Stomach (tissue), 8 donors: ENCODE measurements at regions not wholly inside any gene's neighbourhood (a gene's known extent, or its start where the extent isn't known, plus 50 kb on each side); places are given as distances from the start of the nearest gene placed in this dataset.

Experiments used
- DNase-seq, 2 donors: peaks; one replicate each; pipeline versions ENCODE4 v3.0.0 to v3.0.0-alpha.2; 2013 to 2019
- H3K27ac ChIP-seq, 5 donors: fragments of 200-600 bp in 4 of 5; sonication (generic) in 4 of 5; one replicate each; pipeline ENCODE4 v1.5.1; 2013 to 2019; ENCODE audit warnings: mild to moderate bottlenecking in 1 of 5, moderate library complexity in 1 of 5
- H3K27me3 ChIP-seq, 3 donors: fragments of 200-600 bp; sonication (generic); one replicate each; pipeline ENCODE4 v1.5.1; 2017 to 2019; ENCODE audit warnings: mixed run types in 1 of 3
- H3K36me3 ChIP-seq, 4 donors: fragments of 200-600 bp; sonication (generic); 1 replicate in 3 of 4; 2 replicates in 1 of 4; pipeline ENCODE4 v1.5.1; 2016 to 2019
- H3K4me1 ChIP-seq, 4 donors: fragments of 200-600 bp; sonication (generic); one replicate each; pipeline ENCODE4 v1.5.1; 2016 to 2019
- H3K4me3 ChIP-seq, 4 donors: fragments of 200-600 bp; sonication (generic) in 3 of 4; one replicate each; pipeline ENCODE4 v1.5.1; 2016 to 2019; ENCODE audit warnings: mild to moderate bottlenecking in 1 of 4
- H3K9me3 ChIP-seq, 4 donors: fragments of 200-600 bp; sonication (generic); one replicate each; pipeline ENCODE4 v1.5.1; 2016 to 2019
- EP300 ChIP-seq: sonication (generic); formaldehyde crosslinking; IDR thresholded peaks from one replicate; pipeline ENCODE4 v1.6.1; 2017; ENCODE audit warnings: antibody characterized with exemption
- POLR2A ChIP-seq, 4 donors: fragments of 450-650 bp; IDR thresholded peaks; one replicate each; pipeline ENCODE4 v1.6.1; 2016; ENCODE audit warnings: antibody characterized with exemption in 4 of 4, control low read depth in 2 of 4, mild to moderate bottlenecking in 1 of 4, moderate library complexity in 1 of 4
- POLR2AphosphoS5 ChIP-seq, 3 donors: sonication (generic); formaldehyde crosslinking; IDR thresholded peaks; one replicate each; pipeline ENCODE4 v1.6.1; 2016; ENCODE audit warnings: antibody characterized with exemption in 3 of 3
- WGBS, 5 donors: extraction: QIAGEN DNeasy Blood & Tissue Kit in 3 of 5; methylation state at CpG; one replicate each; pipeline versions ENCODE4 v1.1.5 to v1.1.7; 2013 to 2018; 5-methylcytosine and 5-hydroxymethylcytosine counted together
- intact Hi-C: fragments of 100-400 bp; cut with DNase I; formaldehyde crosslinking; loops from one replicate; pipeline ENCODE4 v1.15.1; 2023; ENCODE audit warnings: low total_unique reads
- TF ChIP-seq, protein P1 (sequence below), 7 experiments: fragments of 450-650 bp in 4 of 7; fragments of 200-600 bp in 3 of 7; sonication (generic) in 3 of 7; IDR thresholded peaks; one replicate each; pipeline ENCODE4 v1.5.1; 2016 to 2019; ENCODE audit warnings: antibody characterized with exemption in 7 of 7, control low read depth in 2 of 7, mild to moderate bottlenecking in 1 of 7
- donor health status: healthy with polysubstance abuse.
- donor health status: Bipolar disorder and iron deficiency.
- donor health status: healthy.

DNA sequence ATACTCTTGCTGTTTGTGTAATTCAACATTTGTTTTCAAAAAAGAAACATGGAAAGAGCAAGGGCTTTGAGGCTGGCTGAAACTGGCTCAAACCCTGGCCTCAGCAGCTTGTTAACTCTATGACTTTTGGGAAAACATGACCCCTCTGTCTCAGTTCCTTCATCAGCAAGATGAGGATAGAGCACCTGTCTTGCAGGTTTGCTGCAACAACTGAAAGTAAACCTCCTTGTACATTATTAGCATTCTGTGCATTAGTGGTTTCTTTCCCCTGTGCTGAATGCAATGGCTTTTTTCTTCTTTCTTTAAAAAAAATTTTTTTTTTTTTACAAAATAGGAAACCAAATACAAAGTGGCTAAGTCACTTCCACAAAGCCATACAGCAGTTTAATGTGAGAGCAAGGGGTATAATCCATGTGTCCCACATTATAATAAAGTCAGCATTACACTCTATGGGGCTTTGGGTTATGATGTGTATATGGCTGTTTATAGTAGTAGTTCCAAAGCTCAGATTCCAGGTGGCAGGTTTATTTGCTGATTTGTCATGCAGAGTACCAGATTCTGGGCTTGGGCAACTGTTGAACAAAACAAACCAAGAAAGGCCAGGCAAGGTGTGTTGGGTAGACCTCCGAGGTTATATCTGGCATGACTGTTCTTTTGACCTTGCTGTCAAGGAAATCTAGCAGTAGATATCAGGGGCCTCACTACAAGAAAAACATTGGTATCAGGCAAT lies 194.5 kb upstream of the CNOT2 start:
- H3K9me3 ChIP-seq, result no peaks in the 10 kb centered on the region
- H3K36me3 ChIP-seq, result no peaks in the 10 kb centered on the region
- H3K27me3 ChIP-seq, result no peaks in the 10 kb centered on the region
- WGBS, 5 donors, result 39 to 67% (median 43%) methylated on average over 1 of the region's 1 CpG
- H3K4me3 ChIP-seq, result no peak overlapping the region
- intact Hi-C loops, result no loop called here
- H3K4me1 ChIP-seq, result peaks cover 0 to 2% (median under 1%) of the 10 kb centered on the region in 4 donors
- no peak overlapping the region for H3K27ac ChIP-seq
- peak in 1 of 2 donors; percentile 36 for DNase-seq
- TF ChIP-seq POLR2AphosphoS5 (IDR thresholded peaks at IDR 0.05) (no peak), EP300 (no peak), POLR2A (IDR thresholded peaks at IDR 0.05) (no peak)
- TF ChIP-seq, protein P1, sequence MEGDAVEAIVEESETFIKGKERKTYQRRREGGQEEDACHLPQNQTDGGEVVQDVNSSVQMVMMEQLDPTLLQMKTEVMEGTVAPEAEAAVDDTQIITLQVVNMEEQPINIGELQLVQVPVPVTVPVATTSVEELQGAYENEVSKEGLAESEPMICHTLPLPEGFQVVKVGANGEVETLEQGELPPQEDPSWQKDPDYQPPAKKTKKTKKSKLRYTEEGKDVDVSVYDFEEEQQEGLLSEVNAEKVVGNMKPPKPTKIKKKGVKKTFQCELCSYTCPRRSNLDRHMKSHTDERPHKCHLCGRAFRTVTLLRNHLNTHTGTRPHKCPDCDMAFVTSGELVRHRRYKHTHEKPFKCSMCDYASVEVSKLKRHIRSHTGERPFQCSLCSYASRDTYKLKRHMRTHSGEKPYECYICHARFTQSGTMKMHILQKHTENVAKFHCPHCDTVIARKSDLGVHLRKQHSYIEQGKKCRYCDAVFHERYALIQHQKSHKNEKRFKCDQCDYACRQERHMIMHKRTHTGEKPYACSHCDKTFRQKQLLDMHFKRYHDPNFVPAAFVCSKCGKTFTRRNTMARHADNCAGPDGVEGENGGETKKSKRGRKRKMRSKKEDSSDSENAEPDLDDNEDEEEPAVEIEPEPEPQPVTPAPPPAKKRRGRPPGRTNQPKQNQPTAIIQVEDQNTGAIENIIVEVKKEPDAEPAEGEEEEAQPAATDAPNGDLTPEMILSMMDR (IDR thresholded peaks at IDR 0.05), result no peak

DNA sequence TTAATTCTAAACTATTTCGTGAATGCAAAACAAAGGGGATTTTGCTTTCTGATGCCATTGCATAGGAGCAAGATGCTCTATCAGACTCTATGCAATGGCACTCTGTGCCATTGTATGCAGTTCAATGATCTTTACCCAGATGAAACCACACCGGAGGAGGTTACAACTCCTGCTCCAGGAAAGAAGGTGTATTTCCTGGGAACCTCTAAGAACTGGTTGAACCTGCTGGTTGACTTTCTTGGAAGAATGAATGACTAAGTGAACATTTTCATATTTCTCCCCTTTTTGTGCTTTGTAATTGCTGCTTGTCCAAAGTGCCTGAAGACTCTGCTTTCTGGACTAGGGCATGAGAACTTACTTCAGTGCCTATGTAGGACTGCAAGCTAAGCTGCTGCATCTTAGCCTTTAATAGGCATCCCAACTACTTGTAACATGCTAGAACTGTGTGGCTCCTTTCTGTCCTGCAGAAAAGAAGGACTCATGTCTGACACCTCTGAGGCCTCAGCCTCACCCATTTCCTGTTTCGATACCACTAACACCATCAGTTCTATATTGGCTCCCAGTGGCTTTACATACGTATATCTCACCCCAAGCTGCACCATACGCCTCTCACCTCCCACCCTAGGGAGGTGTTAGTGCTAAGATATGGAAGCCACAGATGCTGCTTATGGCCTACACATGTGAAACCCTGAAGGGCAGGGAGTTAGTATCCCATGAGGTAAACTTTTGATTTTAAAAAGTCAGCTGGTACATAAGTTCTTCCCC lies 193.5 kb upstream of the CNOT2 start:
- peak in 1 of 2 donors; percentile 83 for DNase-seq
- Histone ChIP-seq H3K4me1 (no peaks in the 10 kb centered on the region), H3K4me3 (no peak overlapping the region), H3K27me3 (no peaks in the 10 kb centered on the region), H3K9me3 (no peaks in the 10 kb centered on the region), H3K36me3 (no peaks in the 10 kb centered on the region), H3K27ac (peak overlapping the region in 2 of 5 donors; percentile 14 to 43)
- TF ChIP-seq, protein P1 (IDR thresholded peaks at IDR 0.05), result no peak
- TF ChIP-seq POLR2A (IDR thresholded peaks at IDR 0.05) (no peak), POLR2AphosphoS5 (IDR thresholded peaks at IDR 0.05) (peak in 2 of 3 donors; percentile 22 to 29), EP300 (no peak)
- intact Hi-C loops, result no loop called here
- 54 to 78% (median 59%) methylated on average over 5 of the region's 5 CpGs for WGBS, 5 donors

DNA sequence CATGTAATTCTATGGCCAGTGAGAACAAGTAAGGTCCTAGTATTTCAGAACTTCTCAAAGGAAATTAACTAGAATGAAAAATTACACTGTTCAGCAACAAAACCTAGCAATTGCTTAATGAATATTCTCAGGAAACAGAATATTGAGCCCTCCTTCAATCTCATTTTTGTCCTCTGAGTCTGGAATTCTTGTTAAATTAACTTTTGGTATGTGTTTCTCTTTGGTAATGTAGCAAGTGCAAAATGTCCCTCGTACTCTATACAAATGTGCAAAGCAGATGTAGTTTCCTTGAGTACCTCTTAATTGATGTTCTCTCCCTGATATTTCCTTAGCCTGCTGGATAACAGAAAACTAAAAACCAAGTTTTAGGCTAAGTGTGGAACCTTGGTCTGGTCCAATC lies 190.8 kb upstream of the CNOT2 start:
- Histone ChIP-seq H3K27me3 (no peaks in the 10 kb centered on the region), H3K9me3 (no peaks in the 10 kb centered on the region), H3K4me3 (no peak overlapping the region), H3K27ac (peak overlapping the region in 3 of 5 donors; percentile 7 to 52 (median 32)), H3K36me3 (no peaks in the 10 kb centered on the region), H3K4me1 (no peaks in the 10 kb centered on the region)
- 91 to 97% (median 96%) methylated on average over 1 of the region's 1 CpG for WGBS, 5 donors
- intact Hi-C loops, result no loop called here
- TF ChIP-seq POLR2AphosphoS5 (IDR thresholded peaks at IDR 0.05), result no peak
- TF ChIP-seq, protein P1 (IDR thresholded peaks at IDR 0.05), result no peak
- no peak for TF ChIP-seq EP300
- TF ChIP-seq POLR2A (IDR thresholded peaks at IDR 0.05), result no peak
- no peak for DNase-seq

DNA sequence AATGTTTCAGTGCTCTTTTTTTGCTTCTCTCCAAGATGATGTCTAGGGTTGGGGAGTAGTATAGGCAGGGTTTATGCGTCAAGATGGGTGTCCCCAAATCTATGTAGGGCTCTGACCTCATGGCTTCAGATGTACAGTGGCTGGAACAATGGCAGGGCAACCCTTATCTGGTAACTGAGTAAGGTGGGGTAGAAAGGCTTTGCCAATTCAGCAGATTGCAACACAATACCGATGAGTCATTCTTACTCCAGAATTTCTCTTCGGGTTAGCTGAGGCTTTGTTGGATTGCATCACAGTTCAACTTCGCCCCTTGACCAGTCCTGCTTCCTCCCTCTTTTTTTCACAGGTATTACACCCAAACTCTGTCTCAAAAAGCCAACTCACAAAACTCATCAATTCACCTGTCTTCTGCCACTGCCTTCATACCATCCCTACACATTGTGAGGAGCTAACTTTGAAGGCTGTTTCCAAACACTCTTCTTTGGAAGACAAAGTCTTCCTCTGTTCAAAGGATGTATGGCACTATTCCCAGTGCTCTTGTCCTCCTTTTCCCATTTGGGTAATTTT lies 190.2 kb upstream of the CNOT2 start:
- H3K9me3 ChIP-seq, result no peaks in the 10 kb centered on the region
- intact Hi-C loops, result no loop called here
- peak overlapping the region in 3 of 5 donors; percentile 7 to 52 (median 32) for H3K27ac ChIP-seq
- H3K4me1 ChIP-seq, result no peaks in the 10 kb centered on the region
- no peaks in the 10 kb centered on the region for H3K27me3 ChIP-seq
- H3K36me3 ChIP-seq, result no peaks in the 10 kb centered on the region
- 17 to 43% (median 31%) methylated on average over 4 of the region's 4 CpGs for WGBS, 5 donors
- peak; percentile 42 to 86 for DNase-seq
- no peak overlapping the region for H3K4me3 ChIP-seq
- TF ChIP-seq, protein P1 (IDR thresholded peaks at IDR 0.05), result no peak
- no peak for TF ChIP-seq EP300
- TF ChIP-seq POLR2AphosphoS5 (IDR thresholded peaks at IDR 0.05), result peak in 2 of 3 donors; percentile 58 to 78
- TF ChIP-seq POLR2A (IDR thresholded peaks at IDR 0.05), result no peak
